GM12878 (cell line): ENCODE measurements at regions not wholly inside any gene's neighbourhood (a gene's known extent, or its start where the extent isn't known, plus 50 kb on each side); places are given as distances from the start of the nearest gene placed in this dataset.

Experiments
- ATAC-seq: fragments of 200-7000 bp; cut with Tn5 transposase; 3 replicates; pipeline ENCODE4 v1.9.1; 2020; ENCODE audit warnings: mild to moderate bottlenecking, moderate library complexity
- BruUV-seq: library from RNA; stranded (reverse); fragments of 400-500 nt; replicated peaks from 2 replicates; lab custom pipeline; 2021; lab: Mats Ljungman, UMichigan
- CTCF ChIA-PET: fragments of 300-600 bp; sonication (Branson Sonifier 250); formaldehyde crosslinking; extraction: SDS; loops from one replicate; lab custom pipeline; 2021; ENCODE audit warnings: inconsistent platforms; lab: Yijun Ruan, JAX
- POLR2A ChIA-PET: fragments of 350-600 bp; formaldehyde crosslinking; extraction: SDS; loops from one replicate; lab custom pipeline; 2021; ENCODE audit warnings: inconsistent platforms; lab: Charles Lee
- RAD21 ChIA-PET: fragments of 300-600 bp; sonication (Branson Sonifier 250); formaldehyde crosslinking; loops from one replicate; lab custom pipeline; 2023; ENCODE audit warnings: antibody characterized with exemption; ENCODE audit not compliant: unreplicated experiment; lab: Charles Lee
- SMC1A ChIA-PET: fragments of 300-600 bp; sonication (Branson Sonifier 250); formaldehyde crosslinking; loops from one replicate; lab custom pipeline; 2023; ENCODE audit not compliant: unreplicated experiment, uncharacterized antibody; lab: Charles Lee
- DNase-seq: peaks from one replicate; pipeline ENCODE4 v3.0.0-alpha.2; 2011; ENCODE audit warnings: low read depth, low spot score
- FAIRE-seq: peaks from 3 replicates; lab custom pipeline; 2011; peaks lifted over from hg19 to GRCh38; lab: Jason Lieb, UNC
- H2AFZ ChIP-seq: 2 replicates; pipeline ENCODE4 v1.6.0; 2011; ENCODE audit warnings: low read depth, low read length, control low read depth; ENCODE audit not compliant: control insufficient read depth
- H3K27ac ChIP-seq: 2 replicates; pipeline ENCODE4 v1.5.1; 2011; ENCODE audit warnings: control low read depth; ENCODE audit not compliant: control insufficient read depth, insufficient read depth
- H3K27me3 ChIP-seq, 2 experiments: replicated peaks in 1 of 2; 2 replicates each; pipeline versions ENCODE4 v1.6.0 to v1.6.1; 2011; ENCODE audit warnings: low read length in 1 of 2; ENCODE audit not compliant: control insufficient read depth in 2 of 2, insufficient read depth in 2 of 2
- H3K36me3 ChIP-seq, 2 experiments: 2 replicates each; pipeline ENCODE4 v1.5.1; 2011; ENCODE audit warnings: low read length in 1 of 2; ENCODE audit not compliant: control insufficient read depth in 2 of 2, insufficient read depth in 2 of 2
- H3K4me1 ChIP-seq: 2 replicates; pipeline ENCODE4 v1.6.1; 2011; ENCODE audit warnings: mild to moderate bottlenecking, low read length, moderate library complexity, mixed read lengths; ENCODE audit not compliant: control insufficient read depth, insufficient read depth
- H3K4me2 ChIP-seq: 2 replicates; pipeline ENCODE4 v1.6.0; 2011; ENCODE audit warnings: control low read depth; ENCODE audit not compliant: control insufficient read depth, insufficient read depth
- H3K4me3 ChIP-seq: fragments of 200-600 bp; sonication (generic); 2 replicates; pipeline ENCODE4 v1.5.1; 2016
- H3K79me2 ChIP-seq: 2 replicates; pipeline ENCODE4 v1.6.0; 2011; ENCODE audit warnings: low read length; ENCODE audit not compliant: control insufficient read depth, insufficient read depth
- H3K9ac ChIP-seq: 2 replicates; pipeline ENCODE4 v1.8.0; 2011; ENCODE audit warnings: low read length, control low read depth, mixed read lengths; ENCODE audit not compliant: control insufficient read depth, insufficient read depth
- H3K9me3 ChIP-seq: replicated peaks from 3 replicates; pipeline ENCODE4 v1.5.1; 2011; ENCODE audit warnings: mild to moderate bottlenecking, low read length; ENCODE audit not compliant: control insufficient read depth, insufficient read depth
- H4K20me1 ChIP-seq: 2 replicates; pipeline ENCODE4 v1.6.0; 2011; ENCODE audit not compliant: control insufficient read depth, insufficient read depth
- E4F1 ChIP-seq: fragments of 450-650 bp; IDR thresholded peaks from 2 replicates; pipeline ENCODE4 v1.6.1; 2018; ENCODE audit warnings: borderline replicate concordance, mild to moderate bottlenecking; ENCODE audit not compliant: partially characterized antibody
- KDM1A ChIP-seq: fragments of 200-600 bp; sonication (generic); IDR thresholded peaks from 2 replicates; pipeline ENCODE4 v1.6.1; 2016; ENCODE audit warnings: borderline replicate concordance
- MXI1 ChIP-seq: fragments of 150-350 bp; IDR thresholded peaks from 2 replicates; pipeline ENCODE4 v1.6.1; 2011; ENCODE audit warnings: low read depth, mild to moderate bottlenecking, inconsistent platforms, low read length, improper control_type of control experiment
- TAF1 ChIP-seq: IDR thresholded peaks from 2 replicates; pipeline ENCODE4 v1.6.1; 2011; ENCODE audit warnings: mild to moderate bottlenecking, low read depth, low read length, borderline replicate concordance
- TARDBP ChIP-seq: IDR thresholded peaks from 2 replicates; pipeline ENCODE4 v1.6.1; 2016; ENCODE audit warnings: borderline replicate concordance
- WRNIP1 ChIP-seq: IDR thresholded peaks from 2 replicates; pipeline ENCODE4 v1.6.1; 2011; ENCODE audit warnings: low read depth, low read length, improper control_type of control experiment, borderline replicate concordance
- WGBS: methylation state at CpG from one replicate; pipeline ENCODE4 v1.1.6; 2016; ENCODE audit warnings: low lambda C conversion rate; ENCODE audit not compliant: insufficient replicate concordance, insufficient coverage; ENCODE audit errors: missing lambda C conversion rate; 5-methylcytosine and 5-hydroxymethylcytosine counted together
- in situ Hi-C: fragments of 300-500 bp; cut with MboI; formaldehyde crosslinking; loops from 9 replicates; pipeline ENCODE4 v1.14.3; 2018; ENCODE audit warnings: mixed read lengths
- intact Hi-C: fragments of 100-400 bp; cut with micrococcal nuclease; formaldehyde crosslinking; loops from one replicate; pipeline ENCODE4 v1.14.2; 2022; ENCODE audit not compliant: unreplicated experiment

GRCh38 chr13:73985783-73986182 lies 148.4 kb downstream of the KLF12 start (continued):
- TF ChIP-seq KDM1A (no peak), WRNIP1 (no peak), E4F1 (no peak)

GRCh38 chr13:73984949-73985691 lies 149.1 kb downstream of the KLF12 start:
- Histone ChIP-seq H3K4me1 (no peaks in the 10 kb centered on the region), H3K9ac (no peak overlapping the region), H2AFZ (no peak overlapping the region), H3K79me2 (no peaks in the 10 kb centered on the region), H3K27ac (no peak overlapping the region), H3K36me3 (0 out of 4 replicates have a peak, but pooled peaks cover 0 to 4% of the 10 kb centered on the region in 2 experiments), H3K4me2 (no peak overlapping the region), H4K20me1 (no peaks in the 10 kb centered on the region), H3K4me3 (no peak overlapping the region), H3K27me3 (no peaks in the 10 kb centered on the region), H3K9me3 (no peaks in the 10 kb centered on the region)
- SMC1A ChIA-PET: interaction anchor here (0.6 to 2.0 kb wide), 6 partner anchors 11 to 149 kb away, joined by 3 to 6 read pairs (median 3); no protein-coding TSS in a partner anchor
- RAD21 ChIA-PET: no interaction called here
- intact Hi-C loops: no loop called here
- BruUV-seq: no TSS peak
- FAIRE-seq (no peak), DNase-seq (no peak), ATAC-seq (no peak)
- WGBS: 98% methylated on average over 11 of the region's 11 CpGs
- CTCF ChIA-PET: interaction anchor here (0.8 to 1.6 kb wide), 5 partner anchors 17 to 77 kb away, joined by 3 to 4 read pairs (median 4); no protein-coding TSS in a partner anchor
- in situ Hi-C loops: no loop called here
- POLR2A ChIA-PET: no interaction called here
- no peak for TF ChIP-seq TAF1
- TF ChIP-seq TARDBP: no peak
- no peak for TF ChIP-seq MXI1
